MM.1S (cell line): ENCODE measurements at regions not wholly inside any gene's neighbourhood (a gene's known extent, or its start where the extent isn't known, plus 50 kb on each side); places are given as distances from the start of the nearest gene placed in this dataset.

ENCODE experiments used
- DNase-seq: peaks from one replicate; pipeline ENCODE4 v3.0.0-alpha.2; 2015
- H2AFZ ChIP-seq: fragments of 300-600 bp; sonication (generic); 2 replicates; pipeline ENCODE4 v1.6.0; 2016; ENCODE audit warnings: antibody characterized with exemption, low read length
- H3F3A ChIP-seq: fragments of 300-600 bp; sonication (generic); 2 replicates; pipeline ENCODE4 v1.6.1; 2016; ENCODE audit warnings: mild to moderate bottlenecking, antibody characterized with exemption, low read length, moderate library complexity, mixed read lengths; ENCODE audit not compliant: insufficient read depth
- H3K27ac ChIP-seq: fragments of 300-600 bp; sonication (generic); 2 replicates; pipeline ENCODE4 v1.5.1; 2016; ENCODE audit warnings: mild to moderate bottlenecking, low read length
- H3K27me3 ChIP-seq: fragments of 300-600 bp; sonication (generic); replicated peaks from 2 replicates; pipeline ENCODE4 v1.6.0; 2016; ENCODE audit warnings: low read length; ENCODE audit not compliant: insufficient read depth
- H3K36me3 ChIP-seq: fragments of 300-600 bp; sonication (generic); replicated peaks from 2 replicates; pipeline ENCODE4 v1.6.1; 2016; ENCODE audit warnings: mild to moderate bottlenecking, low read length, mixed read lengths; ENCODE audit not compliant: insufficient read depth
- H3K4me1 ChIP-seq: fragments of 300-600 bp; sonication (generic); 2 replicates; pipeline ENCODE4 v1.6.1; 2016; ENCODE audit warnings: low read length, mixed read lengths
- H3K4me2 ChIP-seq: fragments of 300-600 bp; sonication (generic); 2 replicates; pipeline ENCODE4 v1.6.0; 2016; ENCODE audit warnings: low read depth, low read length
- H3K4me3 ChIP-seq: fragments of 300-600 bp; sonication (generic); 2 replicates; pipeline ENCODE4 v1.5.1; 2016; ENCODE audit warnings: low read length, mixed read lengths
- H3K79me2 ChIP-seq: fragments of 300-600 bp; sonication (generic); 2 replicates; pipeline ENCODE4 v1.6.1; 2016; ENCODE audit warnings: mixed run types, low read length, mixed read lengths
- H3K9ac ChIP-seq: fragments of 300-600 bp; sonication (generic); 2 replicates; pipeline ENCODE4 v1.6.1; 2016; ENCODE audit warnings: low read length, mixed read lengths
- H3K9me2 ChIP-seq: fragments of 300-600 bp; sonication (generic); replicated peaks from 2 replicates; pipeline ENCODE4 v1.6.1; 2016; ENCODE audit warnings: mild to moderate bottlenecking, low read length, mixed read lengths; ENCODE audit not compliant: insufficient read depth
- H3K9me3 ChIP-seq: fragments of 300-600 bp; sonication (generic); replicated peaks from 2 replicates; pipeline ENCODE4 v1.6.1; 2016; ENCODE audit warnings: mild to moderate bottlenecking, low read length, mixed read lengths; ENCODE audit not compliant: insufficient read depth
- H4K20me1 ChIP-seq: fragments of 300-600 bp; sonication (generic); 2 replicates; pipeline ENCODE4 v1.6.1; 2016; ENCODE audit warnings: mild to moderate bottlenecking, low read length, moderate library complexity, mixed read lengths; ENCODE audit not compliant: insufficient read depth
- EZH2 ChIP-seq: fragments of 300-600 bp; sonication (generic); optimal IDR thresholded peaks from 2 replicates; pipeline ENCODE3; 2017; ENCODE audit warnings: low read depth, mild to moderate bottlenecking, antibody characterized with exemption, low read length, mixed read lengths
- EZH2phosphoT487 ChIP-seq: fragments of 300-600 bp; sonication (generic); IDR thresholded peaks from 2 replicates; pipeline ENCODE4 v1.6.1; 2018; ENCODE audit warnings: antibody characterized with exemption, low read length
- TF ChIP-seq, protein P1 (sequence below): fragments of 300-600 bp; sonication (generic); IDR thresholded peaks from 2 replicates; pipeline ENCODE4 v1.5.1; 2016; ENCODE audit warnings: antibody characterized with exemption, low read length, mixed read lengths

DNA sequence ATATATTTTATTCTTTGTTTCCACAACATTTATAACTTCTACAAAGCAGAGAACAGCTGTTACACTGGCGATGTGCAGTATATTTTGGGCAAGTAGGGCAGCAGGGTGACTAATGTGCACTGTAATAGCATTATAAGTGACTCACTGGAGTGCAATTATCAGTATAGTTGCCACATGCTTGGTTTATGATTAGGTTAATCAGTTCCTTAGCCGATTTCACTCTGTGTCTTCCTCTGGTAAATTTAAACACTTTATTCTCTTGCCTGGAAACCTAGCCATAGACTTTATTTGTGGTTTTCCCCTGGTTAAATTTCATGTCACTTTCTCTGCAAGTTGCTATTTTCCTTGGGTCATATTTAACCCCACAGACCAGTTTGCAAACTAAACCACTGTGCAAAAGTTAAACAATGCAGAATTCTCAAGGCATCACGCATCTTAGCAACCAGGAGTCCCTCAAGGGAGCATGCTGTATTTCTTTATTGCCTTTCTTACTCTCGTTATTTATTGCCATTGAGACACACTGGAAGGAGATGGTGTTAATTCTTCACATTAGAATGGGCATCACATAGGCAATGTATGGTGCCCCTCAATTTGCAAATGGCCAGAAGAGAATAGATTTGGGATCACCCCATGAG, 690.2 kb upstream of the DPPA4 start:
- no peak overlapping the region for H2AFZ ChIP-seq
- no peak overlapping the region for H3K4me2 ChIP-seq
- DNase-seq: no peak

DNA sequence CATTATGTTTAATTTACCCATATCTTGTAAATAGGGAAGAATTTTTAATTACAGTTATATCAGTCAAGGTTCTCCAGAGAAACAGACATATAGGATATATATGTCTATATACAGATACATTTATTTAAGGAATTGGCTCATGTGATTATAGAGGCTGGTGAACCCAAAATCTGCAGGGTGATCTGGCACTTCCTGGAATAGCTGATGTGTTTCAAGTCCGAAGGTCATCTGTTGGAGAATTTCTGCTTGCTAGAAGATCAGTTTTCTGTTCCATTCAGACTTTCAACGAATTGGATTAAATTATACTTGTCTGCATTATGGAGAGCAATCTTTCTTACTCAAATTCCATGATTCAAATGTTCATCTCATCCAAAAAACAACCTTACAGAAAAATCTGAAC, 694.6 kb upstream of the DPPA4 start:
- Histone ChIP-seq H3K36me3 (no peaks in the 10 kb centered on the region), H3F3A (no peaks in the 10 kb centered on the region), H2AFZ (no peak overlapping the region), H3K4me1 (no peaks in the 10 kb centered on the region), H3K27me3 (no peaks in the 10 kb centered on the region), H3K9me3 (no peaks in the 10 kb centered on the region), H3K4me2 (no peak overlapping the region), H3K27ac (no peak overlapping the region), H4K20me1 (no peaks in the 10 kb centered on the region), H3K9me2 (no peaks in the 10 kb centered on the region), H3K4me3 (no peak overlapping the region), H3K79me2 (no peaks in the 10 kb centered on the region), H3K9ac (no peak overlapping the region)
- DNase-seq: no peak
- TF ChIP-seq EZH2phosphoT487: no peak
- TF ChIP-seq EZH2: no peak
- TF ChIP-seq, protein P1, sequence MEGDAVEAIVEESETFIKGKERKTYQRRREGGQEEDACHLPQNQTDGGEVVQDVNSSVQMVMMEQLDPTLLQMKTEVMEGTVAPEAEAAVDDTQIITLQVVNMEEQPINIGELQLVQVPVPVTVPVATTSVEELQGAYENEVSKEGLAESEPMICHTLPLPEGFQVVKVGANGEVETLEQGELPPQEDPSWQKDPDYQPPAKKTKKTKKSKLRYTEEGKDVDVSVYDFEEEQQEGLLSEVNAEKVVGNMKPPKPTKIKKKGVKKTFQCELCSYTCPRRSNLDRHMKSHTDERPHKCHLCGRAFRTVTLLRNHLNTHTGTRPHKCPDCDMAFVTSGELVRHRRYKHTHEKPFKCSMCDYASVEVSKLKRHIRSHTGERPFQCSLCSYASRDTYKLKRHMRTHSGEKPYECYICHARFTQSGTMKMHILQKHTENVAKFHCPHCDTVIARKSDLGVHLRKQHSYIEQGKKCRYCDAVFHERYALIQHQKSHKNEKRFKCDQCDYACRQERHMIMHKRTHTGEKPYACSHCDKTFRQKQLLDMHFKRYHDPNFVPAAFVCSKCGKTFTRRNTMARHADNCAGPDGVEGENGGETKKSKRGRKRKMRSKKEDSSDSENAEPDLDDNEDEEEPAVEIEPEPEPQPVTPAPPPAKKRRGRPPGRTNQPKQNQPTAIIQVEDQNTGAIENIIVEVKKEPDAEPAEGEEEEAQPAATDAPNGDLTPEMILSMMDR: no peak

More for the DNA sequence above, 690.2 kb upstream of the DPPA4 start:
- H3K4me1 ChIP-seq: no peaks in the 10 kb centered on the region
- no peaks in the 10 kb centered on the region for H3K27me3 ChIP-seq
- no peaks in the 10 kb centered on the region for H4K20me1 ChIP-seq
- no peak overlapping the region for H3K4me3 ChIP-seq
- H3F3A ChIP-seq: no peaks in the 10 kb centered on the region
- H3K9me2 ChIP-seq: no peaks in the 10 kb centered on the region
- H3K27ac ChIP-seq: no peak overlapping the region
- no peaks in the 10 kb centered on the region for H3K36me3 ChIP-seq
- H3K9ac ChIP-seq: no peak overlapping the region
- TF ChIP-seq EZH2 (no peak), EZH2phosphoT487 (no peak)
- TF ChIP-seq, protein P1: no peak
- no peaks in the 10 kb centered on the region for H3K79me2 ChIP-seq
- H3K9me3 ChIP-seq: no peaks in the 10 kb centered on the region

- Histone ChIP-seq H3K79me2 (no peaks in the 10 kb centered on the region), H3K27me3 (no peaks in the 10 kb centered on the region), H2AFZ (no peak overlapping the region), H3K9me2 (no peaks in the 10 kb centered on the region), H3K9ac (no peak overlapping the region), H3K36me3 (no peaks in the 10 kb centered on the region), H3K27ac (no peak overlapping the region), H3K4me1 (no peaks in the 10 kb centered on the region), H4K20me1 (no peaks in the 10 kb centered on the region), H3K4me2 (no peak overlapping the region), H3K4me3 (no peak overlapping the region), H3K9me3 (no peaks in the 10 kb centered on the region), H3F3A (no peaks in the 10 kb centered on the region)
- TF ChIP-seq EZH2 (no peak), EZH2phosphoT487 (no peak)
- TF ChIP-seq, protein P1: no peak
- no peak for DNase-seq
Observed at GRCh38 chr3:110059431-110059830, 722.1 kb upstream of the DPPA4 start.
